Caco-2 (cell line): ENCODE measurements at regions not wholly inside any gene's neighbourhood (a gene's known extent, or its start where the extent isn't known, plus 50 kb on each side); places are given as distances from the start of the nearest gene placed in this dataset.

ENCODE experiments used
- BruUV-seq: library from RNA; stranded (reverse); fragments of 400-500 nt; replicated peaks from 2 replicates; lab custom pipeline; 2021; lab: Mats Ljungman, UMichigan
- CTCF ChIA-PET: fragments of 300-600 bp; sonication (Branson Sonifier 250); formaldehyde crosslinking; loops from one replicate; lab custom pipeline; 2022; ENCODE audit warnings: antibody characterized with exemption; lab: Charles Lee
- POLR2A ChIA-PET: fragments of 300-600 bp; sonication (Branson Sonifier 250); formaldehyde crosslinking; loops from one replicate; lab custom pipeline; 2022; ENCODE audit warnings: antibody characterized with exemption; lab: Charles Lee
- DNase-seq, 2 experiments: peaks; one replicate each; pipeline versions ENCODE4 v3.0.0 to v3.0.0-alpha.2; 2020 to 2022
- H3K27me3 ChIP-seq: replicated peaks from 2 replicates; pipeline ENCODE4 v1.6.0; 2011; ENCODE audit warnings: low read length; ENCODE audit not compliant: control insufficient read depth, insufficient read depth
- H3K36me3 ChIP-seq: 2 replicates; pipeline ENCODE4 v1.5.1; 2011; ENCODE audit warnings: low read length; ENCODE audit not compliant: control insufficient read depth, insufficient read depth
- H3K4me1 ChIP-seq: fragments of 250-450 bp; sonication (Bioruptor Pico); 2 replicates; pipeline ENCODE4 v1.5.1; 2020; ENCODE audit warnings: mild to moderate bottlenecking
- H3K4me3 ChIP-seq: 2 replicates; pipeline ENCODE4 v1.5.1; 2011; ENCODE audit warnings: low read depth, mild to moderate bottlenecking, control low read depth, low read length
- H3K9me3 ChIP-seq: fragments of 250-450 bp; sonication (Bioruptor Pico); 2 replicates; pipeline ENCODE4 v1.5.1; 2020; ENCODE audit warnings: mild to moderate bottlenecking, moderate library complexity
- H3K27ac Mint-ChIP-seq: one replicate; pipeline ENCODE4 v1.8.0; 2022; ENCODE audit warnings: mixed read lengths; ENCODE audit not compliant: unreplicated experiment
- H3K27me3 Mint-ChIP-seq: one replicate; pipeline ENCODE4 v1.8.0; 2022; ENCODE audit warnings: mixed read lengths; ENCODE audit not compliant: insufficient read depth, unreplicated experiment
- H3K36me3 Mint-ChIP-seq: one replicate; pipeline ENCODE4 v1.8.0; 2022; ENCODE audit warnings: mild to moderate bottlenecking, mixed read lengths; ENCODE audit not compliant: insufficient read depth, unreplicated experiment
- H3K4me1 Mint-ChIP-seq: one replicate; pipeline ENCODE4 v1.8.0; 2022; ENCODE audit warnings: low read depth, mixed read lengths; ENCODE audit not compliant: unreplicated experiment
- H3K4me3 Mint-ChIP-seq: one replicate; pipeline ENCODE4 v1.8.0; 2022; ENCODE audit warnings: mild to moderate bottlenecking, moderate library complexity, mixed read lengths; ENCODE audit not compliant: unreplicated experiment
- H3K9me3 Mint-ChIP-seq: one replicate; pipeline ENCODE4 v1.8.0; 2022; ENCODE audit warnings: mixed read lengths; ENCODE audit not compliant: unreplicated experiment
- CTCF ChIP-seq, 2 experiments: fragments of 200-600 bp in 1 of 2; IDR thresholded peaks; 1 replicate in 1 of 2; 2 replicates in 1 of 2; pipeline versions ENCODE4 v1.5.1 to v1.8.0; 2011 to 2022; ENCODE audit warnings: antibody characterized with exemption in 1 of 2, control low read depth in 1 of 2, inconsistent platforms in 1 of 2, low read depth in 1 of 2, low read length in 1 of 2, mild to moderate bottlenecking in 1 of 2, moderate library complexity in 1 of 2; ENCODE audit not compliant: insufficient read depth in 1 of 2, severe bottlenecking in 1 of 2, unreplicated experiment in 1 of 2
- intact Hi-C: fragments of 100-400 bp; cut with micrococcal nuclease; formaldehyde crosslinking; loops from one replicate; pipeline ENCODE4 v1.10.0; 2022; ENCODE audit not compliant: unreplicated experiment

- Histone ChIP-seq H3K27me3 (no peaks in the 10 kb centered on the region), H3K9me3 (no peaks in the 10 kb centered on the region), H3K36me3 (no peaks in the 10 kb centered on the region), H3K4me1 (no peaks in the 10 kb centered on the region), H3K4me3 (no peak overlapping the region)
- H3K36me3 Mint-ChIP-seq: no peaks in the 10 kb centered on the region
- BruUV-seq: no TSS peak
- H3K27ac Mint-ChIP-seq: no peak overlapping the region
- H3K4me1 Mint-ChIP-seq: no peaks in the 10 kb centered on the region
- no peak for TF ChIP-seq CTCF (IDR thresholded peaks at IDR 0.05; ENCODE audit: insufficient read depth in 1 of 2, low read depth in 1 of 2, low read length in 1 of 2, severe bottlenecking in 1 of 2, unreplicated experiment in 1 of 2)
- no peak for DNase-seq
- H3K27me3 Mint-ChIP-seq: no peaks in the 10 kb centered on the region
- H3K9me3 Mint-ChIP-seq: no peaks in the 10 kb centered on the region
- H3K4me3 Mint-ChIP-seq: no peak overlapping the region
- ChIA-PET CTCF (no interaction called here), POLR2A (no interaction called here)
- intact Hi-C loops: no loop called here
Observed at GRCh38 chr5:91691592-91691991, 308.5 kb upstream of the ARRDC3 start.

GRCh38 chr5:91690921-91691320 lies 307.8 kb upstream of the ARRDC3 start:
- TF ChIP-seq CTCF (IDR thresholded peaks at IDR 0.05; ENCODE audit: insufficient read depth in 1 of 2, low read depth in 1 of 2, low read length in 1 of 2, severe bottlenecking in 1 of 2, unreplicated experiment in 1 of 2): no peak
- no peaks in the 10 kb centered on the region for H3K4me1 Mint-ChIP-seq
- no peaks in the 10 kb centered on the region for H3K9me3 Mint-ChIP-seq
- H3K36me3 Mint-ChIP-seq: no peaks in the 10 kb centered on the region
- Histone ChIP-seq H3K4me1 (no peaks in the 10 kb centered on the region), H3K9me3 (no peaks in the 10 kb centered on the region), H3K36me3 (no peaks in the 10 kb centered on the region), H3K4me3 (no peak overlapping the region), H3K27me3 (no peaks in the 10 kb centered on the region)
- intact Hi-C loops: no loop called here
- POLR2A ChIA-PET: no interaction called here
- no peak for DNase-seq
- no TSS peak for BruUV-seq
- CTCF ChIA-PET: no interaction called here
- no peak overlapping the region for H3K27ac Mint-ChIP-seq
- no peak overlapping the region for H3K4me3 Mint-ChIP-seq
- H3K27me3 Mint-ChIP-seq: no peaks in the 10 kb centered on the region

GRCh38 chr5:91687430-91687829 lies 304.3 kb upstream of the ARRDC3 start:
- Mint-ChIP-seq H3K4me1 (no peaks in the 10 kb centered on the region), H3K36me3 (no peaks in the 10 kb centered on the region), H3K9me3 (no peaks in the 10 kb centered on the region), H3K27me3 (no peaks in the 10 kb centered on the region), H3K27ac (no peak overlapping the region), H3K4me3 (no peak overlapping the region)
- Histone ChIP-seq H3K9me3 (no peaks in the 10 kb centered on the region), H3K27me3 (no peaks in the 10 kb centered on the region), H3K36me3 (no peaks in the 10 kb centered on the region), H3K4me3 (no peak overlapping the region), H3K4me1 (no peaks in the 10 kb centered on the region)
- DNase-seq: no peak
- intact Hi-C loops: no loop called here
- no TSS peak for BruUV-seq
- POLR2A ChIA-PET: no interaction called here
- no peak for TF ChIP-seq CTCF (IDR thresholded peaks at IDR 0.05; ENCODE audit: insufficient read depth in 1 of 2, low read depth in 1 of 2, low read length in 1 of 2, severe bottlenecking in 1 of 2, unreplicated experiment in 1 of 2)
- CTCF ChIA-PET: no interaction called here
